ENCODE measurements at regions not wholly inside any gene's neighbourhood (a gene's known extent, or its start where the extent isn't known, plus 50 kb on each side); places are given as distances from the start of the nearest gene placed in this dataset.

DNA sequence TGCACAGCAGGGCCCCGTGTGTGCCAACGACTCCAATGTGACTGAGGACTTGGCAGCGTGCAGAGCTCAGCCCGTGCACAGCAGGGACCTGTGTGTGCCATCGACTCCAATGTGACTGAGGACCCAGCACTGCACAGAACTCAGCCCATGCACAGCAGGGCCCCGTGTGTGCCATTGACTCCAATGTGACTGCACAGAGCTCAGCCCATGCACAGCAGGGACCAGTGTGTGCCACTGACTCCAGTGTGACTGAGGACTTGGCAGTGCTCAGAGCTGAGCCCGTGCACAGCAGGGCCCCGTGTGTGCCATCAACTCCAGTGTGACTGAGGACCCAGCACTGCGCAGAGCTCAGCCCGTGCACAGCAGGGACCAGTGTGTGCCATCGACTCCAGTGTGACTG is 347.8 kb upstream of the B3GAT1 start:
- H3K36me3 Mint-ChIP-seq = no peaks in the 10 kb centered on the region
- no peak for DNase-seq (ENCODE audit: extremely low spot score, unreplicated experiment)
- peaks cover 4% of the 10 kb centered on the region for H3K4me1 Mint-ChIP-seq (ENCODE audit: unreplicated experiment)
- H3K4me3 Mint-ChIP-seq = no peak overlapping the region
- H3K27ac Mint-ChIP-seq = no peak overlapping the region
- peaks cover 17% of the 10 kb centered on the region for H3K27me3 Mint-ChIP-seq
- no peaks in the 10 kb centered on the region for H3K9me3 Mint-ChIP-seq
- TF ChIP-seq, protein P1, sequence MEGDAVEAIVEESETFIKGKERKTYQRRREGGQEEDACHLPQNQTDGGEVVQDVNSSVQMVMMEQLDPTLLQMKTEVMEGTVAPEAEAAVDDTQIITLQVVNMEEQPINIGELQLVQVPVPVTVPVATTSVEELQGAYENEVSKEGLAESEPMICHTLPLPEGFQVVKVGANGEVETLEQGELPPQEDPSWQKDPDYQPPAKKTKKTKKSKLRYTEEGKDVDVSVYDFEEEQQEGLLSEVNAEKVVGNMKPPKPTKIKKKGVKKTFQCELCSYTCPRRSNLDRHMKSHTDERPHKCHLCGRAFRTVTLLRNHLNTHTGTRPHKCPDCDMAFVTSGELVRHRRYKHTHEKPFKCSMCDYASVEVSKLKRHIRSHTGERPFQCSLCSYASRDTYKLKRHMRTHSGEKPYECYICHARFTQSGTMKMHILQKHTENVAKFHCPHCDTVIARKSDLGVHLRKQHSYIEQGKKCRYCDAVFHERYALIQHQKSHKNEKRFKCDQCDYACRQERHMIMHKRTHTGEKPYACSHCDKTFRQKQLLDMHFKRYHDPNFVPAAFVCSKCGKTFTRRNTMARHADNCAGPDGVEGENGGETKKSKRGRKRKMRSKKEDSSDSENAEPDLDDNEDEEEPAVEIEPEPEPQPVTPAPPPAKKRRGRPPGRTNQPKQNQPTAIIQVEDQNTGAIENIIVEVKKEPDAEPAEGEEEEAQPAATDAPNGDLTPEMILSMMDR (conservative IDR thresholded peaks at IDR 0.05) = no peak

DNA sequence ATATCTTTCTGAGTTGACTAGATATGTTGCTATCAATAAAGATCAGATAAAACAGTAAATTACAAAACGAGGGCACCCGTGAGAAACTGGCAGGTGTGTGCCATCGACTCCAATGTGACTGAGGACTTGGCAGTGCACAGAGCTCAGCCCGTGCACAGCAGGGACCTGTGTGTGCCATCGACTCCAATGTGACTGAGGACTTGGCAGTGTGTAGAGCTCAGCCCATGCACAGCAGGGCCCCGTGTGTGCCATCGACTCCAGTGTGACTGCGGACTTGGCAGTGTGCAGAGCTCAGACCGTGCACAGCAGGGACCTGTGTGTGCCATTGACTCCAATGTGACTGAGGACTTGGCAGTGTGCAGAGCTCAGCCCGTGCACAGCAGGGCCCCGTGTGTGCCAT is 347.2 kb upstream of the B3GAT1 start:
- Mint-ChIP-seq H3K27ac (no peak overlapping the region), H3K4me3 (no peak overlapping the region), H3K9me3 (no peaks in the 10 kb centered on the region), H3K27me3 (peaks cover 15% of the 10 kb centered on the region), H3K36me3 (no peaks in the 10 kb centered on the region), H3K4me1 (ENCODE audit: unreplicated experiment) (peaks cover 4% of the 10 kb centered on the region)
- DNase-seq (ENCODE audit: extremely low spot score, unreplicated experiment) = no peak
- TF ChIP-seq, protein P1 (conservative IDR thresholded peaks at IDR 0.05) = no peak

DNA sequence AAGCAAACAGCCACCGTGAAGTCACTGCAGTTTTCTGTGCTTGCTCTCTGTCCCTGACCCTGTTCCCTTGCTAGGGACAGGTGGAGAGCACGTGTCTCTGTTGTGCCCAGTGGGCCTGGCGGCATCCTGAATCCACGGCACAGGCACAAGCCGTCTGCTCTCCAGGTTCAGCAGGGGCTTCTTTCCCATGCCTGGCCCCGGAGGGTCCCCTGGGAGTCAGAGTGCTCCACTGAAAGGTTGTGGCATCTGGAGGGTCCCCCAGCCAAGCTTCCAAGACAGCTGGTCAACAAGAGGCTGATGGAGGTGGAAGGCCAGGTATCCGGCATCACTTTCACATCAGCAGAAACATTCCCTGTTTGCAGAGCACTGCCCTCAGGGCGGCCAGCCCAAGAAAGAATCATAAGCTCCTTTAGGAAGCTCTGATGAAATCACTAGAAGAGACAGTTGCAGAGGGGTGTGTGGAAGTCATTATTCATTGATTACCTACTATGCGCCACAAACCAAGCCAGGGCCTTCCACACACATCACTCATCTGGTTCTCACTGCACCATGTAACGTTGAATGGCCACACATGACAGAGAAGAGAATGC is 346.4 kb upstream of the B3GAT1 start:
- H3K9me3 Mint-ChIP-seq = no peaks in the 10 kb centered on the region

DNA sequence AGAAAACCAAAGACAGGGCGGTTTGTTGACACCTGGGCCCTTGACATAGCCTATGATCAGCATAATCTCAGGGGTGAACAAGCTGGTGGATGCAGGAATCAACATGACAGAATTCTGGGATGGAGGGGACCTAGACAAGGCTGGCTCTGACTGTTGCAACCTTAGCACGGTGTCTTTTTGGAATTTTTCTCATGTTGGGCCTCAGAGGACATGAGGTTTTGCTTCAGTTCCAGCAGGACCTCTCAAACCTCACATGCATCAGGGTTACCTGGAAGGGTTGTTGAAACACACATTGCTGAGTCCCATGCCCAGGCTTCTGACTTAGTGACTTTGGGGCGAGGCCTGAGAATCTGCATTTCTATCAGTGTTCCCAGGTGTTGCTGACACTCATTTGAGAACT is 345.6 kb upstream of the B3GAT1 start:
- Mint-ChIP-seq H3K36me3 (no peaks in the 10 kb centered on the region), H3K27me3 (peaks cover 13% of the 10 kb centered on the region), H3K27ac (no peak overlapping the region), H3K4me3 (no peak overlapping the region), H3K4me1 (ENCODE audit: unreplicated experiment) (no peaks in the 10 kb centered on the region), H3K9me3 (no peaks in the 10 kb centered on the region)
- no peak for DNase-seq (ENCODE audit: extremely low spot score, unreplicated experiment)
- TF ChIP-seq, protein P1 (conservative IDR thresholded peaks at IDR 0.05) = no peak

More for the DNA sequence above, 346.4 kb upstream of the B3GAT1 start:
- H3K4me3 Mint-ChIP-seq = no peak overlapping the region
- no peak overlapping the region for H3K27ac Mint-ChIP-seq
- H3K36me3 Mint-ChIP-seq = no peaks in the 10 kb centered on the region
- TF ChIP-seq, protein P1 (conservative IDR thresholded peaks at IDR 0.05) = no peak
- peaks cover 3% of the 10 kb centered on the region for H3K4me1 Mint-ChIP-seq (ENCODE audit: unreplicated experiment)
- DNase-seq (ENCODE audit: extremely low spot score, unreplicated experiment) = peak; percentile 47
- H3K27me3 Mint-ChIP-seq = peaks cover 17% of the 10 kb centered on the region

DNA sequence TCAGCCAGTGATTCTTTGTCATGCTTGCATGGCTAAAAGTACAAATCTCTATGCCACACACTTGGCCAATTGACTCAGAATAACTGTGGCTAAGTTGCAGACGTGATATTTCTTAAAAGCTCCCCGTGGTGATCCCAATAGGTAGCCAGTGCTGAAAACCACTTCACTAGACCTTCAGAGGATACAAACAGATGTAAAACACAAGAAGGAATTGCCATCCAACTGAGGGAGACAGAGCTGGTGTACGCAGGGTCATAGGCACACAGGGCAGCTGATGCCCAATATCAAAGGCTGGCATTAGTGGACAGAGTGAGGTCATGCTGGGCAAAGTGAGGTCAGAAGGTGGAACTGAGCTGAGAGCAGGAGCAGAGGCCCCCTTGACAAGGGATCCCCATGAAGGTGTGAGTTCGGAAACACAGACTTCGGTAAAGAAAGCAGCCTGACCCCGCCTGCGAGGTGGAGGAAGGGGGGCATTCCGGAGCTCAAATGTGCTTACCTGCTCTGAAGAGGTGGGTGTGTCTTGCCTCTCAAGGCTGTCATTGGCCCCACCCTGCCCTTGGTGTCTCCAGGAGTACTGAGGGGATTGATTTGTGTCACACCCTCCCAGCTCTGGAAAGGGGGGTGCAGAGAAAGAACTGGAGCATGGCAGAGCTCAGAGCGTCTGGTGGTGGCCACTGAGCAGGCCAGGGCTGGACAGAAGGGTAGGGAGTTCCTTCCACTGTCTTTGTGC is 344.9 kb upstream of the B3GAT1 start:
- Mint-ChIP-seq H3K27me3 (peaks cover 13% of the 10 kb centered on the region), H3K27ac (no peak overlapping the region), H3K9me3 (no peaks in the 10 kb centered on the region), H3K4me1 (ENCODE audit: unreplicated experiment) (no peaks in the 10 kb centered on the region), H3K36me3 (no peaks in the 10 kb centered on the region), H3K4me3 (no peak overlapping the region)
- DNase-seq (ENCODE audit: extremely low spot score, unreplicated experiment) = peak; percentile 50
- TF ChIP-seq, protein P1 (conservative IDR thresholded peaks at IDR 0.05) = no peak

All from type B pancreatic cell (in vitro differentiated cells).